Cardiac muscle cell (in vitro differentiated cells and primary cell): ENCODE measurements at regions not wholly inside any gene's neighbourhood (a gene's known extent, or its start where the extent isn't known, plus 50 kb on each side); places are given as distances from the start of the nearest gene placed in this dataset.

ENCODE experiments used
- DNase-seq, 2 donors: peaks; one replicate each; pipeline versions ENCODE4 v3.0.0 to v3.0.0-alpha.2; 2010 to 2017; ENCODE audit warnings: low read depth in 1 of 2, low spot score in 1 of 2
- H3K27ac ChIP-seq: fragments of 200-600 bp; sonication (generic); 2 replicates; pipeline ENCODE4 v1.5.1; 2016
- H3K27me3 ChIP-seq: fragments of 200-600 bp; sonication (generic); 2 replicates; pipeline ENCODE4 v1.6.0; 2016; ENCODE audit warnings: control low read depth
- H3K36me3 ChIP-seq: fragments of 200-600 bp; sonication (generic); 2 replicates; pipeline ENCODE4 v1.5.1; 2016; ENCODE audit warnings: control low read depth
- H3K4me1 ChIP-seq: fragments of 200-600 bp; sonication (generic); 2 replicates; pipeline ENCODE4 v1.8.1; 2017; ENCODE audit warnings: low read depth, mild to moderate bottlenecking, mixed run types
- H3K4me3 ChIP-seq: fragments of 200-600 bp; sonication (generic); 2 replicates; pipeline ENCODE4 v1.5.1; 2016; ENCODE audit warnings: mild to moderate bottlenecking
- H3K9me3 ChIP-seq: fragments of 200-600 bp; sonication (generic); 2 replicates; pipeline ENCODE4 v1.5.1; 2017; ENCODE audit warnings: low read depth, mild to moderate bottlenecking, control low read depth
- TF ChIP-seq, protein P1 (sequence below): IDR thresholded peaks from 2 replicates; pipeline ENCODE4 v1.5.1; 2012; ENCODE audit warnings: low read depth, mild to moderate bottlenecking, low read length

DNA sequence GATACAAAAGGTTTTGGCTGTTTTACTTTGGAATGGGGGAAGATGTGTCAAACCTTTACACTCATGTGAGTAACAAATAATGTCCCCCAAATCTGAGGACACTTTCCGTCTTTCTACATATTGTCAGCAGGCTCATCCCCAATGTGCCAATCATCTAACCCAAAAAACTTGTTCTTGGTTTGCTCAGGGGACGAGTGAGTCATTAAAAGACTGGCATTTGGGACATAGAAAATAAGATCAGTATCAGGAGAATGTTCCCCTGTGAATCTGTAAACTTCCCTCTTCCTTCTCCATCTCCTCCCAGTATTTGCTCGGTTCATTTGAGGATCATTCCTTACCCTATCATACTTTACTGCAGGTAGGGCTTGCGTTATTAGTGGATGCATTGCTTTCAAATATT lies 194.1 kb upstream of the RUNX1 start:
- DNase-seq, result no peak
- H3K9me3 ChIP-seq, result no peaks in the 10 kb centered on the region
- no peak overlapping the region for H3K27ac ChIP-seq

DNA sequence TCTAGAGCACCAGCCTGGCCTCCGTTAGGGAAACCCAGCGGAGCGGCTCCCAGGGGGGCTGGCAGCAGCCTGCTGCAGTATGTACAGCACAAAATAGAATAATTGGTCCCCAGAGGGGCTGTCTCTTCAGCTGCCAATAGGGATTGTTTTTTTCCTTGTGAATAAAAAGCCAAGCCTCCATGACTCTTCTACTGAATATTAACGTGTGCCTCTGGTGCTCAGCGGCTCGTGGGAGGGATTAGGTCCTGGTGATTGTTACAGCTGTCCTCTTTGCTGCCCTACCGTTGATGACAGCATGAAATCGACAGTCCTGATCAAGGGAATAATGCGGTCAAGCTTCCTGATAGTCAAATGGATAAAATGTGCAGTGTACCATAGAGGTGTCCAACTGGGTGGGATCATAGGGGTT lies 190.7 kb upstream of the RUNX1 start:
- Histone ChIP-seq H3K9me3 (no peaks in the 10 kb centered on the region), H3K4me3 (no peak overlapping the region), H3K4me1 (no peaks in the 10 kb centered on the region), H3K36me3 (no peaks in the 10 kb centered on the region), H3K27ac (no peak overlapping the region), H3K27me3 (peaks cover 34% of the 10 kb centered on the region)
- no peak for DNase-seq
- TF ChIP-seq, protein P1, sequence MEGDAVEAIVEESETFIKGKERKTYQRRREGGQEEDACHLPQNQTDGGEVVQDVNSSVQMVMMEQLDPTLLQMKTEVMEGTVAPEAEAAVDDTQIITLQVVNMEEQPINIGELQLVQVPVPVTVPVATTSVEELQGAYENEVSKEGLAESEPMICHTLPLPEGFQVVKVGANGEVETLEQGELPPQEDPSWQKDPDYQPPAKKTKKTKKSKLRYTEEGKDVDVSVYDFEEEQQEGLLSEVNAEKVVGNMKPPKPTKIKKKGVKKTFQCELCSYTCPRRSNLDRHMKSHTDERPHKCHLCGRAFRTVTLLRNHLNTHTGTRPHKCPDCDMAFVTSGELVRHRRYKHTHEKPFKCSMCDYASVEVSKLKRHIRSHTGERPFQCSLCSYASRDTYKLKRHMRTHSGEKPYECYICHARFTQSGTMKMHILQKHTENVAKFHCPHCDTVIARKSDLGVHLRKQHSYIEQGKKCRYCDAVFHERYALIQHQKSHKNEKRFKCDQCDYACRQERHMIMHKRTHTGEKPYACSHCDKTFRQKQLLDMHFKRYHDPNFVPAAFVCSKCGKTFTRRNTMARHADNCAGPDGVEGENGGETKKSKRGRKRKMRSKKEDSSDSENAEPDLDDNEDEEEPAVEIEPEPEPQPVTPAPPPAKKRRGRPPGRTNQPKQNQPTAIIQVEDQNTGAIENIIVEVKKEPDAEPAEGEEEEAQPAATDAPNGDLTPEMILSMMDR, result no peak

More for the DNA sequence above, 194.1 kb upstream of the RUNX1 start:
- TF ChIP-seq, protein P1, result no peak
- peaks cover 47% of the 10 kb centered on the region for H3K27me3 ChIP-seq
- no peak overlapping the region for H3K4me3 ChIP-seq
- H3K4me1 ChIP-seq, result no peaks in the 10 kb centered on the region
- H3K36me3 ChIP-seq, result no peaks in the 10 kb centered on the region

DNA sequence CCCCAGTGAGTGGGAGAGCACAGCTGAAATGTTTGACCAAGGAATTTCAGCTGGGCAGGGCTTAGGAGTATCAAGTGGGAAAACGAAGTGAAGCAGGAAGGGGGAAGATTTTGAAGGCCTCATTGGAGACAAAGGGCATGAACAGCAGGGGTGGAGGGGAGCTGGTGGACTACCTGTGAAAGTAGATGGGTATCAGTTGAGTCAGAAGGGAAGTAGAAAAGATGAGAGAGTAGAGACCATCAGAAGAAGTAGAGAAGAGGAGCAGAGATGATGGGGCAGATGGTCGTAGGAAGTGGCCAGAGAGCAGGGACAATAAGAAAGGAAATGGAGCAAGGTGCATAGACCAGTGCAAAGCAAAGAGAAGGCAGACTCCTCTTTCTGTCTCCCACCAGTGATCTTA lies 189.0 kb upstream of the RUNX1 start:
- no peak for DNase-seq
- Histone ChIP-seq H3K36me3 (no peaks in the 10 kb centered on the region), H3K27ac (no peak overlapping the region), H3K27me3 (peaks cover 22% of the 10 kb centered on the region), H3K4me3 (no peak overlapping the region), H3K9me3 (no peaks in the 10 kb centered on the region), H3K4me1 (no peaks in the 10 kb centered on the region)
- TF ChIP-seq, protein P1, result no peak

DNA sequence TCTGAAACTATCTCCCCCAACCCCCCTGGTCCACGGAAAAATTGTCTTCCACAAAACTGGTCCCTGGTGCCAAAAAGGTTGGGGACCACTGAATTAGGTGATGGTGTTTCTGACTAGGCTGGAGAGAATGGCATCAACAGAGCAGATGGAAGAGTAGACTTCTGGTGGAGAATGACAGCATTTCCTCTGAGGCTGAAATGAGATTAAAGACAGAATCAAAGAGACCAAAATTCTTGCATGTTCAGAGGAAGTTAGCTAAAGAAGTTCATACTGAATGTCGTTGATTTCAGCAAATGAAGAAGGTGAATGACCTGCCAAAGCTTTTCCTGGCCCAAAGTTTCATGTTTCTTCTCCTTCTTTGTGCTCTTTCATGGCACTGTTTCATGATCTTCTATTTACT lies 188.2 kb upstream of the RUNX1 start:
- Histone ChIP-seq H3K27ac (no peak overlapping the region), H3K36me3 (no peaks in the 10 kb centered on the region), H3K4me1 (no peaks in the 10 kb centered on the region), H3K4me3 (no peak overlapping the region), H3K9me3 (no peaks in the 10 kb centered on the region), H3K27me3 (peaks cover 19% of the 10 kb centered on the region)
- DNase-seq, result no peak
- TF ChIP-seq, protein P1, result no peak

DNA sequence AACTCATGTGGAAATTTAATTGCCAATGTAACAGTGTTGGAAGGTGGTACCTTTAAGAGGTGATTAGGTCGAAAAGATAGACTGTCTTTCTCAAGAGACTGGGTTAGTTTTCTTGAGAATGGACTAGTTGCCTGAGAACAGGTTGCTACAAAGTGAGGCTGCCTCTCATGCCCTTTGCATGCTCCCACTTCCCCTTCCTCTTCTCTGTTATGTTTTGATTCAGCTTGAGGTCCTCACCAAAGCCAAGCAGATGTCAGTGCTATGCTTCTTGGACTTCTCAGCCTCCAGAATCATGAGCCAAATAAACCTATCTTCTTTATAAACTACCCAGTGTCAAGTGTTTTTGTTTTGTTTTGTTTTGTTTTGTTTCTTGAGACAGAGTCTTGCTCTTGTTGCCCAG lies 187.0 kb upstream of the RUNX1 start:
- no peaks in the 10 kb centered on the region for H3K9me3 ChIP-seq
- TF ChIP-seq, protein P1, result no peak
- no peaks in the 10 kb centered on the region for H3K4me1 ChIP-seq
- no peaks in the 10 kb centered on the region for H3K36me3 ChIP-seq
- H3K27ac ChIP-seq, result no peak overlapping the region
- no peak for DNase-seq
- H3K27me3 ChIP-seq, result peaks cover 12% of the 10 kb centered on the region
- H3K4me3 ChIP-seq, result no peak overlapping the region

DNA sequence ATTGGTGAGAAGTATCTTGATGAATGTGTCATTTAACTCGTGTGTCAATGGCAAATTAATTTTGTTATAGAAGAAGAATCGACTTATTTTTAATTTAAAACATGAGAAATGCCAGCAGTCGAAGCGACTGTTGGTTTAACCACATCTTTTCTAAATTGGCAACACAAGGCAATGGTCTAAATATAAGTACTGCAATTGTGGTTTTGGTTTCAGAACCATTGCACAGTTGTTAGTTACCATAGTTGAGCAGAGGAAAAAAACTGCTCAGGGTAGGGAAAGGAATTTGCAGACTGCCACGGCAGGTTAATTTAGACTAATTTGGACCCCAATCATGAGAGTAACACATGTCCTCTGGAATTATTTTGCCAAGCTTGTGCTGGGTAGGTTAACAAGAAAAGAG lies 185.6 kb upstream of the RUNX1 start:
- DNase-seq, result no peak
- TF ChIP-seq, protein P1, result no peak

More for the DNA sequence above, 185.6 kb upstream of the RUNX1 start:
- H3K4me3 ChIP-seq, result no peak overlapping the region
- H3K9me3 ChIP-seq, result no peaks in the 10 kb centered on the region
- H3K4me1 ChIP-seq, result no peaks in the 10 kb centered on the region
- H3K36me3 ChIP-seq, result no peaks in the 10 kb centered on the region
- peaks cover 9% of the 10 kb centered on the region for H3K27me3 ChIP-seq
- no peak overlapping the region for H3K27ac ChIP-seq
